ENCODE measurements at regions not wholly inside any gene's neighbourhood (a gene's known extent, or its start where the extent isn't known, plus 50 kb on each side); places are given as distances from the start of the nearest gene placed in this dataset.

DNA sequence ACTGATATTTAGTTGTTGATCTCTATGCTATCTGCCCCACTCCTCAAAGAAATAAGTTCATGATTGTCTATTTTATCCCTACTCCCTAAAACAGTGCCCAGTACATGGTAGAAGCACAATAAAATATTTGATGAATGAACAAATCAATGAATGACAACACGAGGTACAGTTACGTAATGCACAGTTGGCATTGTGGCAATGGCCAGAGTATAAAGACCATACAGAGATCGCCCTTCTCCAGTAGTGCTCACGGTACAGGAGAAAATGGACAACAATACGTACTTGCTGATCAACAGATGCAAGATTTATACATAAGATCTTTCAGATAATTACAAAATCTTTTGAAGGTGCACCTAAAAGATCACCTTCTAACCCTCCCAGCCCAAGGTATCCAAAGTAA is 225.4 kb downstream of the KLF12 start:
- TF ChIP-seq, protein P1, sequence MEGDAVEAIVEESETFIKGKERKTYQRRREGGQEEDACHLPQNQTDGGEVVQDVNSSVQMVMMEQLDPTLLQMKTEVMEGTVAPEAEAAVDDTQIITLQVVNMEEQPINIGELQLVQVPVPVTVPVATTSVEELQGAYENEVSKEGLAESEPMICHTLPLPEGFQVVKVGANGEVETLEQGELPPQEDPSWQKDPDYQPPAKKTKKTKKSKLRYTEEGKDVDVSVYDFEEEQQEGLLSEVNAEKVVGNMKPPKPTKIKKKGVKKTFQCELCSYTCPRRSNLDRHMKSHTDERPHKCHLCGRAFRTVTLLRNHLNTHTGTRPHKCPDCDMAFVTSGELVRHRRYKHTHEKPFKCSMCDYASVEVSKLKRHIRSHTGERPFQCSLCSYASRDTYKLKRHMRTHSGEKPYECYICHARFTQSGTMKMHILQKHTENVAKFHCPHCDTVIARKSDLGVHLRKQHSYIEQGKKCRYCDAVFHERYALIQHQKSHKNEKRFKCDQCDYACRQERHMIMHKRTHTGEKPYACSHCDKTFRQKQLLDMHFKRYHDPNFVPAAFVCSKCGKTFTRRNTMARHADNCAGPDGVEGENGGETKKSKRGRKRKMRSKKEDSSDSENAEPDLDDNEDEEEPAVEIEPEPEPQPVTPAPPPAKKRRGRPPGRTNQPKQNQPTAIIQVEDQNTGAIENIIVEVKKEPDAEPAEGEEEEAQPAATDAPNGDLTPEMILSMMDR (conservative IDR thresholded peaks at IDR 0.05): no peak
- Mint-ChIP-seq H3K9me3 (no peaks in the 10 kb centered on the region), H3K4me3 (no peak overlapping the region), H3K36me3 (no peaks in the 10 kb centered on the region), H3K27me3 (no peaks in the 10 kb centered on the region), H3K4me1 (ENCODE audit: unreplicated experiment) (no peaks in the 10 kb centered on the region), H3K27ac (no peak overlapping the region)
- DNase-seq (ENCODE audit: extremely low spot score, unreplicated experiment): no peak

DNA sequence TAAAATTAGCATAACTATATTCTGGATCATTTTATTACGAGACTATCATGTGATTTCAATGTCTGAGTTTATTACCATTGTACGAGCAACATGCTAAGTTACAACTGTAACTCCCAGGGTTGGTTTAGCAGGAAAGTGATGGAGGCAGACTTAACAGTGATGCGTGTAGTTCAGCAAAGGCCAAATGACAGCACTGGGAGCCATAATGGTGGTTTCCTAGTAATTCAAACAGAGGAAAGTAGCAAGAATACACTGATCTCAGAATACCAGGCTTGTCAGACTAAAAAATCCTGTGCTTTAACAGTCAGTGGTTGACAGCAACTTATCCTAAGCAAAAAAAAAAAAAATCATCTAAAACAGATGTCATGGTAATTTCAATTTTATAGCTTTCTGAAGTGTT is 229.6 kb downstream of the KLF12 start:
- TF ChIP-seq, protein P1 (conservative IDR thresholded peaks at IDR 0.05): no peak
- Mint-ChIP-seq H3K27me3 (no peaks in the 10 kb centered on the region), H3K36me3 (no peaks in the 10 kb centered on the region), H3K9me3 (no peaks in the 10 kb centered on the region), H3K4me3 (no peak overlapping the region), H3K27ac (no peak overlapping the region), H3K4me1 (ENCODE audit: unreplicated experiment) (peaks cover 13% of the 10 kb centered on the region)
- DNase-seq (ENCODE audit: extremely low spot score, unreplicated experiment): no peak

DNA sequence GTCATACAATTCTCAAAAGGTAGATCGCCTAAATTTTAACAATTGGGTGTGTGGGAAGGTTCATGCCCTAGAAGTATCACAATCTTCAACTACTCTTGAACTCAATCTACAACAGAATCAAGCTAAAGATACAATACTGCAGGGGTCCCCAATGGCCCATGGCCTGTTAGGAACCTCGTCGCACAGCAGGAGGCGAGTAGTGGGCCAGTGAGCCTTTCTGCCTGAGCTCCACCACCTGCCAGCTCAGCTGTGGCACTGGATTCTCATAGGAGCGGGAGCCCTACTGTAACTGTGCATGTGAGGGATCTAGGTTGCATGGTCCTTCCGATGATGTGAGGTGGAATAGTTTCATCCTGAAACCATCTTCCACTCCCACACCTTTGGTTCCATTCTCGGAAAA is 230.6 kb downstream of the KLF12 start:
- H3K4me1 Mint-ChIP-seq (ENCODE audit: unreplicated experiment): peaks cover 13% of the 10 kb centered on the region

DNA sequence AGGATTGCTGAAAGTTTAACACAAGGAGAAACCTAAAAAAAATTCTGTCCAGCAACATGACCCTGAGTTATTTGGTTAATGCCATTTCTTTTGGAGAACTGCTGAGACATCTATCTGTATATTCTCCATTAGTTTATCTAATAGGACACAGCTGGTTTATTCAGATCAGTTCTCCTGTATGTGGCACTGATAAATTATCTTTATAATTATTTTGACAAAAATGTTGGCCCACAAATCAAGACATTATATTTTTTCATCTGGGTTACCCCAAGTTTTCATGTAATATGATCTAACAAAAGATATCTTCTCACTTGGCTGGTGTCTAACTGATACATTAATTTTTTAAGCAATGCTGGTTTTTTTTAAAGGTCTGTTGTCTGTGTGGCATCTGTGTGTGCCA is 231.4 kb downstream of the KLF12 start:
- no peak overlapping the region for H3K27ac Mint-ChIP-seq
- DNase-seq (ENCODE audit: extremely low spot score, unreplicated experiment): no peak
- peaks cover 17% of the 10 kb centered on the region for H3K4me1 Mint-ChIP-seq (ENCODE audit: unreplicated experiment)
- no peaks in the 10 kb centered on the region for H3K36me3 Mint-ChIP-seq
- peaks cover 3% of the 10 kb centered on the region for H3K9me3 Mint-ChIP-seq
- TF ChIP-seq, protein P1 (conservative IDR thresholded peaks at IDR 0.05): no peak
- H3K27me3 Mint-ChIP-seq: no peaks in the 10 kb centered on the region
- no peak overlapping the region for H3K4me3 Mint-ChIP-seq

More for the DNA sequence above, 230.6 kb downstream of the KLF12 start:
- no peak overlapping the region for H3K27ac Mint-ChIP-seq
- H3K27me3 Mint-ChIP-seq: no peaks in the 10 kb centered on the region
- peaks cover 3% of the 10 kb centered on the region for H3K9me3 Mint-ChIP-seq
- DNase-seq (ENCODE audit: extremely low spot score, unreplicated experiment): no peak
- no peaks in the 10 kb centered on the region for H3K36me3 Mint-ChIP-seq
- H3K4me3 Mint-ChIP-seq: no peak overlapping the region
- TF ChIP-seq, protein P1 (conservative IDR thresholded peaks at IDR 0.05): no peak

DNA sequence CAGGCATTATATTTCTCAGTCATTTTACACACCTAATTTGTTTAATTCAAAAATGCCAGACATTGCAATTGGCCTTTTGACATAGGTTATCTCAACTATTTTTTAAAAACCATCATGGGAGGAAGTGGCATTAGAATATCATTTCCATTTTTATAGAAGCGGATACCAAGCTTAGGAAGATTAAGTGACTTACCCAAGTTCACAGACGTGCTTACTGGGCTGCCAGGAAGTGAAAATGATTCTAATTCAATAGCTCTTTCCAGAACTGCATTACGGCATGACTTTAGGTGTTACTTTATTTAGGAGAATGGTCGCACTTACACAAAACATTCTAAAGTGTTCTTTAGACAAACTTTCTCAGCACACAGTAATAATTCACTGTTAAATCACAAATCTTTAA is 231.9 kb downstream of the KLF12 start:
- Mint-ChIP-seq H3K27ac (no peak overlapping the region), H3K36me3 (no peaks in the 10 kb centered on the region), H3K4me1 (ENCODE audit: unreplicated experiment) (peaks cover 17% of the 10 kb centered on the region), H3K27me3 (no peaks in the 10 kb centered on the region), H3K4me3 (no peak overlapping the region), H3K9me3 (peaks cover 3% of the 10 kb centered on the region)
- no peak for DNase-seq (ENCODE audit: extremely low spot score, unreplicated experiment)
- TF ChIP-seq, protein P1 (conservative IDR thresholded peaks at IDR 0.05): no peak

Measured in type B pancreatic cell (in vitro differentiated cells).